NCI-H128 (cell line): ENCODE measurements at regions not wholly inside any gene's neighbourhood (a gene's known extent, or its start where the extent isn't known, plus 50 kb on each side); places are given as distances from the start of the nearest gene placed in this dataset.
"Not testable (repeated sequence)": the region's sequence is repeated elsewhere in the genome, so short reads cannot be mapped to it uniquely, and the experiment has no call there.

Experiments used
- DNase-seq: peaks from one replicate; lab custom pipeline; 2025; ENCODE audit not compliant: unreplicated experiment; lab: John Stamatoyannopoulos, UW

- DNase-seq: no peak
Observed at GRCh38 chr17:33927732-33928133, 327.4 kb upstream of the CCL2 start.

GRCh38 chr17:33929181-33929724 is 325.8 kb upstream of the CCL2 start:
- no peak for DNase-seq

GRCh38 chr17:33931148-33931814 is 323.8 kb upstream of the CCL2 start:
- not testable (repeated sequence) for DNase-seq

- DNase-seq: no peak
Observed at GRCh38 chr17:33932996-33933395, 322.1 kb upstream of the CCL2 start.

GRCh38 chr17:33933576-33933975 is 321.5 kb upstream of the CCL2 start:
- DNase-seq: no peak

- no peak for DNase-seq
Observed at GRCh38 chr17:33934696-33935095, 320.4 kb upstream of the CCL2 start.

- no peak for DNase-seq
Observed at GRCh38 chr17:33935822-33936221, 319.3 kb upstream of the CCL2 start.

- no peak for DNase-seq
Observed at GRCh38 chr17:33936764-33937163, 318.3 kb upstream of the CCL2 start.

GRCh38 chr17:33939959-33940358 is 315.1 kb upstream of the CCL2 start:
- DNase-seq: no peak

GRCh38 chr17:33940769-33941370 is 314.2 kb upstream of the CCL2 start:
- DNase-seq: no peak

- no peak for DNase-seq
Observed at GRCh38 chr17:33941744-33942143, 313.3 kb upstream of the CCL2 start.

GRCh38 chr17:33942414-33942813 is 312.7 kb upstream of the CCL2 start:
- DNase-seq: no peak

GRCh38 chr17:33944412-33944811 is 310.7 kb upstream of the CCL2 start:
- no peak for DNase-seq

GRCh38 chr17:33944826-33945225 is 310.3 kb upstream of the CCL2 start:
- DNase-seq: no peak

GRCh38 chr17:33945646-33946546 is 309.2 kb upstream of the CCL2 start:
- no peak for DNase-seq

GRCh38 chr17:33947762-33948161 is 307.3 kb upstream of the CCL2 start:
- DNase-seq: no peak

- DNase-seq: no peak
Observed at GRCh38 chr17:33948309-33948708, 306.8 kb upstream of the CCL2 start.

- no peak for DNase-seq
Observed at GRCh38 chr17:33949100-33949499, 306.0 kb upstream of the CCL2 start.

GRCh38 chr17:33950061-33950460 is 305.0 kb upstream of the CCL2 start:
- no peak for DNase-seq

- DNase-seq: no peak
Observed at GRCh38 chr17:33952425-33952824, 302.7 kb upstream of the CCL2 start.

- DNase-seq: no peak
Observed at GRCh38 chr17:33954597-33954996, 300.5 kb upstream of the CCL2 start.

- no peak for DNase-seq
Observed at GRCh38 chr17:33955461-33955860, 299.6 kb upstream of the CCL2 start.
